Stimulated activated naive CD4-positive, alpha-beta T cell (primary cell): ENCODE measurements at regions not wholly inside any gene's neighbourhood (a gene's known extent, or its start where the extent isn't known, plus 50 kb on each side); places are given as distances from the start of the nearest gene placed in this dataset.

Experiments used
- DNase-seq, 6 experiments: peaks; one replicate each; lab custom pipeline; 2025; lab: John Stamatoyannopoulos, UW

GRCh38 chr4:151606061-151606460 lies 154.7 kb downstream of the GATB start:
- no peak for DNase-seq

GRCh38 chr4:151610229-151610628 lies 150.6 kb downstream of the GATB start:
- DNase-seq = no peak

DNA sequence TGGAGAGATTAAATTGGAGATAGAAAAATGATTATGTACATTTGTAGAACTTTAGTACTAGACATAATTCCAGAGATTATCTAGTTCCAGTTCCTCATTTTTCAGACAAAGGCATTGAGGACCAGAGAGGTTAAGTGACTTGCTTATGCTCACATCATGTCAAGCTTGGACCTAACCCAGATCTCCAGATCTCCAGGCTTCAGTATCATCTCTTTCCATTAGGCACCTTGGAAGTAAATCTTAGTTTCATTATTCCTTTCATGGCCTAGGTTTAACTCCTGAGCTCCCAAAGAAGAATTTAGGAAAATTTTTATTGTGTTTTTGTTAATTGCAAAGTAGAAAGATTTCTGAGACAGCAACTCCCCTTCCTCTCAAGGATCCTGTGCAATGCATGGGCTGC lies 148.8 kb downstream of the GATB start:
- no peak for DNase-seq

- no peak for DNase-seq
Observed at GRCh38 chr4:151613290-151613689, 147.5 kb downstream of the GATB start.

DNA sequence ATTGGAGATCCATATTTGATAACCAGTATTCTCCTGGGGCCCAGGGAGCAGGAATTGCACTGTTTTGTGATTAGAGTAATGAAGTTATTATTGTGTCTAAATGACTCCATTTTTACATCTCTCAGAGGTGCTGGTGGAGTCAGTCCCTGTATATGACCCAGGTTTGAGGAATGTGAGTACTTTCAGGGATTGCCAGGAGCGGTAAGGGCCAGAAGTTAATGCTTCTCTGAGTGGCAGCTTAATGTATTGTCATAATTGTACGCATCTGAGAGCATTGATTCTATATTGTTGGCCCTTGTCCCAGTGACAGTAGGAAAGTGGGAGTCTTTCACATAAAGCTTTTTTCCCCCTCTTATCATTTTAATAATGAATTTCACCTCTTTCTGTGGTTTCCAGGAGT lies 146.2 kb downstream of the GATB start:
- DNase-seq = no peak

DNA sequence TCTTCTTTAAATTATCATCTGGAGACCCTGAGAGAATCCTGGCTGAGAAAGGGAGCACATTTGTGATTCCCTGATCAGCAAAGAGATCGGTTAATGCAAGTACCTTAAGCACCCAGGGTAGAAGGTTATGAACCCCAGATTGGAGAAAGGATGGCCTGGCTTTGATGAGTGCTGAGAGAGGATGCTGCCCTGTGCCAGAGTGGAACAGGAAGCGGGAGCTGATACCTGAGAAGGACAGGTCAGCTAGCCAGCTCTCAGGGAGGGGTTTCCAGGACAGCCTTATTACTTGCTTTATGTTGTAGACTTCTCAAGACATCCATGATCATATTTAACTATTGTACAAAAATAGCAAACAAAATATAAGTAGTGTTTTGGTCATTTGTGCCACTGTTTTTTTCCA lies 141.9 kb downstream of the GATB start:
- no peak for DNase-seq

- DNase-seq = no peak
Observed at GRCh38 chr4:151620066-151620465, 140.7 kb downstream of the GATB start.
